OCI-LY7 (cell line): ENCODE measurements at regions not wholly inside any gene's neighbourhood (a gene's known extent, or its start where the extent isn't known, plus 50 kb on each side); places are given as distances from the start of the nearest gene placed in this dataset.

Experiments used
- BruUV-seq: library from RNA; stranded (reverse); fragments of 400-500 nt; replicated peaks from 2 replicates; lab custom pipeline; 2021; lab: Mats Ljungman, UMichigan
- CTCF ChIA-PET: fragments of 300-600 bp; sonication (Branson Sonifier 250); formaldehyde crosslinking; loops from one replicate; lab custom pipeline; 2022; ENCODE audit warnings: antibody characterized with exemption; ENCODE audit not compliant: unreplicated experiment; lab: Charles Lee
- POLR2A ChIA-PET: fragments of 300-600 bp; sonication (Branson Sonifier 250); formaldehyde crosslinking; loops from one replicate; lab custom pipeline; 2022; ENCODE audit warnings: antibody characterized with exemption; lab: Charles Lee
- DNase-seq: peaks from one replicate; pipeline ENCODE4 v3.0.0-alpha.2; 2015; ENCODE audit warnings: low spot score
- H2AFZ ChIP-seq: fragments of 200-600 bp; sonication (generic), shearing (Covaris generic); 2 replicates; pipeline ENCODE4 v1.6.1; 2014; ENCODE audit warnings: mild to moderate bottlenecking, antibody characterized with exemption, low read length, moderate library complexity
- H3K27ac ChIP-seq: fragments of 200-600 bp; sonication (generic); 2 replicates; pipeline ENCODE4 v1.5.1; 2014; ENCODE audit warnings: mixed run types, low read depth, mild to moderate bottlenecking, moderate library complexity, low read length, inconsistent platforms; ENCODE audit not compliant: poor library complexity, severe bottlenecking
- H3K36me3 ChIP-seq: fragments of 200-600 bp; sonication (generic); 2 replicates; pipeline ENCODE4 v1.6.1; 2014; ENCODE audit warnings: mild to moderate bottlenecking, antibody characterized with exemption, low read length, moderate library complexity, mixed read lengths; ENCODE audit not compliant: insufficient read depth
- H3K4me1 ChIP-seq: fragments of 200-600 bp; sonication (generic); 2 replicates; pipeline ENCODE4 v1.5.1; 2014; ENCODE audit warnings: mild to moderate bottlenecking, low read length; ENCODE audit not compliant: insufficient read depth, poor library complexity, severe bottlenecking
- H3K4me2 ChIP-seq: fragments of 200-600 bp; sonication (generic); 2 replicates; pipeline ENCODE4 v1.6.1; 2014; ENCODE audit warnings: mild to moderate bottlenecking, low read length
- H3K4me3 ChIP-seq: fragments of 200-600 bp; sonication (generic); 2 replicates; pipeline ENCODE4 v1.5.1; 2014; ENCODE audit warnings: mild to moderate bottlenecking, low read depth, low read length; ENCODE audit not compliant: poor library complexity, severe bottlenecking
- H3K79me2 ChIP-seq: fragments of 200-600 bp; sonication (generic); 2 replicates; pipeline ENCODE4 v1.6.1; 2016; ENCODE audit warnings: low read depth, mild to moderate bottlenecking, low read length, moderate library complexity, mixed read lengths; ENCODE audit not compliant: insufficient read depth
- H3K9me2 ChIP-seq: fragments of 200-600 bp; sonication (generic); 2 replicates; pipeline ENCODE4 v1.6.1; 2016; ENCODE audit warnings: mild to moderate bottlenecking, low read length, mixed read lengths; ENCODE audit not compliant: insufficient read depth
- H3K9me3 ChIP-seq: fragments of 200-600 bp; sonication (generic); 2 replicates; pipeline ENCODE4 v1.6.1; 2014; ENCODE audit warnings: mild to moderate bottlenecking, mixed run types, low read length, mixed read lengths
- H4K20me1 ChIP-seq: fragments of 200-600 bp; sonication (generic); 2 replicates; pipeline ENCODE4 v1.6.1; 2014; ENCODE audit warnings: mild to moderate bottlenecking, antibody characterized with exemption, low read length, moderate library complexity, mixed read lengths; ENCODE audit not compliant: insufficient read depth
- CTCF ChIP-seq: fragments of 200-600 bp; sonication (generic); conservative IDR thresholded peaks from 2 replicates; pipeline ENCODE4 v1.5.1; 2014; ENCODE audit warnings: mild to moderate bottlenecking, antibody characterized with exemption, low read length, moderate library complexity, mixed read lengths
- EZH2phosphoT487 ChIP-seq: fragments of 200-600 bp; sonication (generic); IDR thresholded peaks from 2 replicates; pipeline ENCODE4 v1.6.1; 2018; ENCODE audit warnings: low read depth, borderline replicate concordance, mild to moderate bottlenecking, mixed run types, antibody characterized with exemption, low read length, moderate library complexity, mixed read lengths
- intact Hi-C: fragments of 100-400 bp; cut with micrococcal nuclease; formaldehyde crosslinking; loops from one replicate; pipeline ENCODE4 v1.10.0; 2022; ENCODE audit not compliant: unreplicated experiment

- intact Hi-C loops: loop anchor here (5.0 to 10.0 kb wide), 2 partner anchors 262 to 820 kb away; no protein-coding TSS in a partner anchor
Measured at GRCh38 chr11:87724358-87724757, 450.9 kb downstream of the RAB38 start.

GRCh38 chr11:87722756-87723565 lies 452.3 kb downstream of the RAB38 start:
- Histone ChIP-seq H3K4me2 (no peak overlapping the region), H3K36me3 (no peaks in the 10 kb centered on the region), H3K9me3 (no peaks in the 10 kb centered on the region), H3K27ac (no peak overlapping the region), H2AFZ (no peak overlapping the region), H4K20me1 (no peaks in the 10 kb centered on the region), H3K4me3 (no peak overlapping the region), H3K79me2 (no peaks in the 10 kb centered on the region), H3K4me1 (no peaks in the 10 kb centered on the region), H3K9me2 (no peaks in the 10 kb centered on the region)
- DNase-seq: peak; percentile 47
- POLR2A ChIA-PET: no interaction called here
- intact Hi-C loops: loop anchor here (5.0 to 10.0 kb wide), 2 partner anchors 261 to 822 kb away; no protein-coding TSS in a partner anchor
- TF ChIP-seq CTCF (peak; percentile 87), EZH2phosphoT487 (no peak)
- no TSS peak for BruUV-seq
- CTCF ChIA-PET: no interaction called here

More at GRCh38 chr11:87724358-87724757, 450.9 kb downstream of the RAB38 start:
- Histone ChIP-seq H3K36me3 (no peaks in the 10 kb centered on the region), H3K9me3 (no peaks in the 10 kb centered on the region), H2AFZ (no peak overlapping the region), H4K20me1 (no peaks in the 10 kb centered on the region), H3K9me2 (no peaks in the 10 kb centered on the region), H3K4me1 (no peaks in the 10 kb centered on the region), H3K79me2 (no peaks in the 10 kb centered on the region), H3K4me3 (no peak overlapping the region), H3K27ac (no peak overlapping the region), H3K4me2 (no peak overlapping the region)
- TF ChIP-seq EZH2phosphoT487: no peak
- no peak for TF ChIP-seq CTCF
- no peak for DNase-seq
- BruUV-seq: no TSS peak
- CTCF ChIA-PET: no interaction called here
- POLR2A ChIA-PET: interaction anchor here (1.1 kb wide), 1 partner anchor 10 kb away, joined by 3 read pairs; no protein-coding TSS in a partner anchor
